IMR-90 (cell line): ENCODE measurements at regions not wholly inside any gene's neighbourhood (a gene's known extent, or its start where the extent isn't known, plus 50 kb on each side); places are given as distances from the start of the nearest gene placed in this dataset.

Source experiments
- ATAC-seq: fragments of 200-7000 bp; cut with Tn5 transposase; 2 replicates; pipeline ENCODE4 v1.9.1; 2020; ENCODE audit warnings: low read depth, mild to moderate bottlenecking, moderate library complexity
- BruUV-seq: library from RNA; stranded (reverse); fragments of 400-500 nt; replicated peaks from 2 replicates; lab custom pipeline; 2021; lab: Mats Ljungman, UMichigan
- CTCF ChIA-PET: fragments of 300-600 bp; formaldehyde crosslinking; extraction: SDS; loops from one replicate; lab custom pipeline; 2021; ENCODE audit warnings: antibody characterized with exemption; lab: Yijun Ruan, JAX
- POLR2A ChIA-PET: fragments of 300-600 bp; sonication (Branson Sonifier 250); formaldehyde crosslinking; loops from one replicate; lab custom pipeline; 2022; ENCODE audit warnings: antibody characterized with exemption; ENCODE audit not compliant: unreplicated experiment; lab: Charles Lee
- DNase-seq: peaks from one replicate; pipeline ENCODE4 v3.0.0; 2013
- H2AFZ ChIP-seq: replicated peaks from 2 replicates; pipeline ENCODE3; 2013; ENCODE audit warnings: low read length, mild to moderate bottlenecking; ENCODE audit not compliant: poor library complexity
- H2AK5ac ChIP-seq: 2 replicates; pipeline ENCODE4 v1.6.1; 2013; ENCODE audit warnings: low read depth, low read length, inconsistent platforms
- H2AK9ac ChIP-seq: replicated peaks from 2 replicates; pipeline ENCODE3; 2013; ENCODE audit warnings: mild to moderate bottlenecking, low read depth, low read length, moderate library complexity; ENCODE audit not compliant: poor library complexity
- H2BK120ac ChIP-seq: 2 replicates; pipeline ENCODE4 v1.6.1; 2013; ENCODE audit warnings: low read depth, low read length, inconsistent platforms
- H2BK15ac ChIP-seq: 3 replicates; pipeline ENCODE4 v1.6.1; 2013; ENCODE audit warnings: low read depth, low read length, inconsistent platforms
- H2BK20ac ChIP-seq: 2 replicates; pipeline ENCODE4 v1.6.1; 2013; ENCODE audit warnings: low read depth, mild to moderate bottlenecking, inconsistent platforms, low read length, moderate library complexity
- H2BK5ac ChIP-seq: 2 replicates; pipeline ENCODE4 v1.6.1; 2013; ENCODE audit warnings: mild to moderate bottlenecking, low read depth, low read length, inconsistent platforms; ENCODE audit not compliant: poor library complexity, severe bottlenecking
- H3K14ac ChIP-seq: replicated peaks from 2 replicates; pipeline ENCODE4 v1.6.1; 2013; ENCODE audit warnings: low read depth, low read length, inconsistent platforms
- H3K18ac ChIP-seq: 2 replicates; pipeline ENCODE4 v1.6.1; 2013; ENCODE audit warnings: low read depth, low read length, control low read depth
- H3K23ac ChIP-seq: 2 replicates; pipeline ENCODE4 v1.6.1; 2013; ENCODE audit warnings: low read depth, low read length, inconsistent platforms
- H3K27ac ChIP-seq: 2 replicates; pipeline ENCODE4 v1.5.1; 2013; ENCODE audit warnings: mild to moderate bottlenecking, control low read depth, low read length; ENCODE audit not compliant: insufficient read depth
- H3K27me3 ChIP-seq: 2 replicates; pipeline ENCODE4 v1.6.1; 2013; ENCODE audit warnings: low read length; ENCODE audit not compliant: control insufficient read depth, insufficient read depth
- H3K36me3 ChIP-seq: 2 replicates; pipeline ENCODE4 v1.6.1; 2013; ENCODE audit warnings: low read length, mixed read lengths; ENCODE audit not compliant: control insufficient read depth, insufficient read depth
- H3K4ac ChIP-seq: 2 replicates; pipeline ENCODE4 v1.6.1; 2013; ENCODE audit warnings: low read depth, low read length, inconsistent platforms
- H3K4me1 ChIP-seq: 2 replicates; pipeline ENCODE4 v1.6.1; 2013; ENCODE audit warnings: low read length, mixed read lengths; ENCODE audit not compliant: control insufficient read depth, insufficient read depth
- H3K4me2 ChIP-seq: 2 replicates; pipeline ENCODE4 v1.6.1; 2013; ENCODE audit warnings: low read depth, mild to moderate bottlenecking, control low read depth, low read length, moderate library complexity
- H3K4me3 ChIP-seq: 2 replicates; pipeline ENCODE4 v1.5.1; 2013; ENCODE audit warnings: low read depth, mild to moderate bottlenecking, control low read depth, low read length, moderate library complexity; ENCODE audit not compliant: insufficient read depth
- H3K56ac ChIP-seq: 2 replicates; pipeline ENCODE4 v1.6.1; 2013; ENCODE audit warnings: low read length, inconsistent platforms; ENCODE audit not compliant: insufficient read depth; ENCODE audit errors: extremely low read depth
- H3K79me1 ChIP-seq, 2 experiments: 2 replicates each; pipeline ENCODE4 v1.6.1; 2013; ENCODE audit warnings: low read length in 2 of 2, inconsistent platforms in 1 of 2, low read depth in 1 of 2
- H3K9ac ChIP-seq: 2 replicates; pipeline ENCODE4 v1.6.1; 2013; ENCODE audit warnings: low read depth, low read length, control low read depth
- H3K9me1 ChIP-seq: 2 replicates; pipeline ENCODE4 v1.6.1; 2013; ENCODE audit warnings: low read length, inconsistent platforms; ENCODE audit not compliant: insufficient read depth
- H3K9me3 ChIP-seq: 2 replicates; pipeline ENCODE4 v1.6.1; 2013; ENCODE audit warnings: low read length; ENCODE audit not compliant: control insufficient read depth, insufficient read depth
- H4K20me1 ChIP-seq: 2 replicates; pipeline ENCODE4 v1.6.1; 2013; ENCODE audit warnings: low read length, inconsistent platforms; ENCODE audit not compliant: insufficient read depth
- H4K5ac ChIP-seq: 2 replicates; pipeline ENCODE4 v1.6.1; 2013; ENCODE audit warnings: mild to moderate bottlenecking, low read depth, low read length, control low read depth
- H4K8ac ChIP-seq, 2 experiments: 2 replicates each; pipeline ENCODE4 v1.6.1; 2013; ENCODE audit warnings: low read depth in 2 of 2, low read length in 2 of 2, control low read depth in 1 of 2, inconsistent platforms in 1 of 2
- H4K91ac ChIP-seq: 2 replicates; pipeline ENCODE4 v1.6.1; 2013; ENCODE audit warnings: low read depth, low read length, inconsistent platforms; ENCODE audit not compliant: insufficient read depth
- BHLHE40 ChIP-seq: fragments of 150-350 bp; IDR thresholded peaks from 2 replicates; pipeline ENCODE4 v1.6.1; 2016; ENCODE audit warnings: mild to moderate bottlenecking, low read depth, low read length
- CEBPB ChIP-seq: IDR thresholded peaks from 2 replicates; pipeline ENCODE4 v1.6.1; 2012; ENCODE audit warnings: low read depth, low read length, improper control_type of control experiment
- MAFK ChIP-seq: IDR thresholded peaks from 2 replicates; pipeline ENCODE4 v1.6.1; 2012; ENCODE audit warnings: low read depth, low read length, improper control_type of control experiment
- MAZ ChIP-seq: IDR thresholded peaks from 2 replicates; pipeline ENCODE4 v1.6.1; 2012; ENCODE audit warnings: low read depth, mild to moderate bottlenecking, low read length, improper control_type of control experiment, moderate library complexity, borderline replicate concordance
- MXI1 ChIP-seq: IDR thresholded peaks from 2 replicates; pipeline ENCODE4 v1.6.1; 2012; ENCODE audit warnings: low read depth, mild to moderate bottlenecking, low read length, moderate library complexity, borderline replicate concordance
- RAD21 ChIP-seq: IDR thresholded peaks from 2 replicates; pipeline ENCODE4 v1.6.1; 2012; ENCODE audit warnings: low read length, improper control_type of control experiment
- RCOR1 ChIP-seq: IDR thresholded peaks from 2 replicates; pipeline ENCODE4 v1.6.1; 2012; ENCODE audit warnings: mild to moderate bottlenecking, low read length, improper control_type of control experiment; ENCODE audit not compliant: insufficient replicate concordance
- SMC3 ChIP-seq: fragments of 150-350 bp; IDR thresholded peaks from 2 replicates; pipeline ENCODE4 v1.6.1; 2016; ENCODE audit warnings: low read depth, mild to moderate bottlenecking, antibody characterized with exemption, low read length, moderate library complexity
- dilution Hi-C: fragments of 300-500 bp; cut with HindIII; formaldehyde crosslinking; loops from one replicate; pipeline ENCODE4 v1.14.3; 2018; ENCODE audit warnings: low sequenced_read_pairs; ENCODE audit not compliant: unreplicated experiment
- in situ Hi-C: fragments of 300-500 bp; cut with MboI; formaldehyde crosslinking; loops from 3 replicates; pipeline ENCODE4 v1.14.3; 2019; ENCODE audit warnings: low sequenced_read_pairs, inconsistent platforms, mixed read lengths
- intact Hi-C: fragments of 100-400 bp; cut with micrococcal nuclease; formaldehyde crosslinking; loops from 2 replicates; pipeline ENCODE4 v1.10.0; 2022
- TF ChIP-seq, protein P1 (sequence below): fragments of 150-350 bp; IDR thresholded peaks from 2 replicates; pipeline ENCODE4 v1.6.1; 2016; ENCODE audit warnings: low read depth, mild to moderate bottlenecking, low read length, moderate library complexity, borderline replicate concordance

DNA sequence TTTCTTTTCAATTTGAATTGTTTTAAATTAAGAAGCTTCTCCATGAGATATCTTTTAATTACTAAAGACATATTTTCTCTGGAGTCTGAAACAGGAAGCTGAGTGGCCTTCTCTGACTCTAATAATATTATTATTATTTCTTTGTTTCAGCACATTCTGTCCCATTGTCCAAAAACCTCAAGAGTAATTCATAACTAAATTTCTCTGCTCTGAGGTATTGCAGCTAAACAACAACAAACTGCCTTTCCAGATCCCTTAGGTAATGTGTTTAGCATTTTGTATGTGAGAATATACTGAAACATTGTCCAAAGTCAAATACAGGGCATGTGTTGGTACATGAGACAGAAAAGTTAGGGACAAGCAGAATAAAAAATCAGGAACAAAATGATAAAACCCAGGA, 199.0 kb upstream of the FAR2 start:
- H4K5ac ChIP-seq, result no peak overlapping the region
- H3K4ac ChIP-seq, result no peak overlapping the region
- no peaks in the 10 kb centered on the region for H3K4me1 ChIP-seq
- H4K8ac ChIP-seq, result no peak overlapping the region
- TF ChIP-seq MXI1 (no peak), BHLHE40 (no peak), RAD21 (no peak), MAZ (no peak), CEBPB (no peak), SMC3 (no peak), RCOR1 (no peak), MAFK (no peak)
- TF ChIP-seq, protein P1, sequence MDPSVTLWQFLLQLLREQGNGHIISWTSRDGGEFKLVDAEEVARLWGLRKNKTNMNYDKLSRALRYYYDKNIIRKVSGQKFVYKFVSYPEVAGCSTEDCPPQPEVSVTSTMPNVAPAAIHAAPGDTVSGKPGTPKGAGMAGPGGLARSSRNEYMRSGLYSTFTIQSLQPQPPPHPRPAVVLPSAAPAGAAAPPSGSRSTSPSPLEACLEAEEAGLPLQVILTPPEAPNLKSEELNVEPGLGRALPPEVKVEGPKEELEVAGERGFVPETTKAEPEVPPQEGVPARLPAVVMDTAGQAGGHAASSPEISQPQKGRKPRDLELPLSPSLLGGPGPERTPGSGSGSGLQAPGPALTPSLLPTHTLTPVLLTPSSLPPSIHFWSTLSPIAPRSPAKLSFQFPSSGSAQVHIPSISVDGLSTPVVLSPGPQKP, result no peak
- H3K27ac ChIP-seq, result no peak overlapping the region
- H2BK120ac ChIP-seq, result no peak overlapping the region
- no peak overlapping the region for H4K91ac ChIP-seq
- H3K4me3 ChIP-seq, result no peak overlapping the region
- no peak overlapping the region for H2BK5ac ChIP-seq
- no peak overlapping the region for H2AK9ac ChIP-seq
- no peak overlapping the region for H3K9ac ChIP-seq
- no peaks in the 10 kb centered on the region for H3K36me3 ChIP-seq
- H3K14ac ChIP-seq, result no peak overlapping the region
- no peak overlapping the region for H3K23ac ChIP-seq
- H3K18ac ChIP-seq, result no peak overlapping the region
- no peak overlapping the region for H3K4me2 ChIP-seq
- no peaks in the 10 kb centered on the region for H3K27me3 ChIP-seq
- no peaks in the 10 kb centered on the region for H3K79me1 ChIP-seq
- in situ Hi-C loops (no loop called here), dilution Hi-C loops (no loop called here), intact Hi-C loops (no loop called here)
- no peak for ATAC-seq
- H3K9me1 ChIP-seq, result no peaks in the 10 kb centered on the region
- H2AK5ac ChIP-seq, result no peak overlapping the region
- no peak overlapping the region for H2BK20ac ChIP-seq
- no peak overlapping the region for H2BK15ac ChIP-seq
- H4K20me1 ChIP-seq, result no peaks in the 10 kb centered on the region
- DNase-seq, result no peak
- H3K56ac ChIP-seq, result no peak overlapping the region
- BruUV-seq, result no TSS peak
- no peak overlapping the region for H2AFZ ChIP-seq
- H3K9me3 ChIP-seq, result no peaks in the 10 kb centered on the region
- POLR2A ChIA-PET, result interaction anchor here (1.0 kb wide), 1 partner anchor 66 kb away, joined by 3 read pairs; no protein-coding TSS in a partner anchor
- CTCF ChIA-PET, result interaction anchor here (0.9 kb wide), 1 partner anchor 24 kb away, joined by 3 read pairs; no protein-coding TSS in a partner anchor
